HCT116 (cell line): ENCODE measurements at regions not wholly inside any gene's neighbourhood (a gene's known extent, or its start where the extent isn't known, plus 50 kb on each side); places are given as distances from the start of the nearest gene placed in this dataset.

Experiments used
- ATAC-seq: fragments of 200-7000 bp; cut with Tn5 transposase; 2 replicates; pipeline ENCODE4 v1.9.1; 2020; ENCODE audit warnings: mild to moderate bottlenecking, moderate library complexity
- BruUV-seq: library from RNA; stranded (reverse); fragments of 400-500 nt; replicated peaks from 2 replicates; lab custom pipeline; 2021; lab: Mats Ljungman, UMichigan
- CTCF ChIA-PET: fragments of 300-600 bp; sonication (Branson Sonifier 250); formaldehyde crosslinking; loops from one replicate; lab custom pipeline; 2021; ENCODE audit warnings: antibody characterized with exemption; lab: Charles Lee
- POLR2A ChIA-PET: fragments of 300-600, 350-600 bp; sonication (Branson Sonifier 250); formaldehyde crosslinking; loops from one replicate; lab custom pipeline; 2021; ENCODE audit warnings: antibody characterized with exemption; lab: Charles Lee
- RAD21 ChIA-PET, 2 experiments: fragments of 300-600 bp; sonication (Branson Sonifier 250); formaldehyde crosslinking; loops; one replicate each; lab custom pipeline; 2023; ENCODE audit warnings: low total read pairs in 2 of 2; ENCODE audit not compliant: uncharacterized antibody in 2 of 2, unreplicated experiment in 2 of 2, low non-redundant PET in 1 of 2; lab: Charles Lee
- DNase-seq: peaks from one replicate; pipeline ENCODE4 v3.0.0-alpha.2; 2010; ENCODE audit warnings: low read depth, low spot score
- H2AFZ ChIP-seq: fragments of 200-600 bp; shearing (Covaris generic), sonication (generic); 2 replicates; pipeline ENCODE4 v1.6.1; 2017; ENCODE audit warnings: low read depth, mixed run types, mixed read lengths, antibody characterized with exemption, low read length; ENCODE audit not compliant: poor library complexity, severe bottlenecking
- H3K27ac ChIP-seq: 2 replicates; pipeline ENCODE4 v1.5.1; 2012; ENCODE audit warnings: low read depth, low read length
- H3K27me3 ChIP-seq: fragments of 200-600 bp; sonication (generic); 2 replicates; pipeline ENCODE4 v1.6.1; 2016; ENCODE audit warnings: mixed run types, low read length, mixed read lengths; ENCODE audit not compliant: insufficient read depth
- H3K36me3 ChIP-seq, 2 experiments: fragments of 200-500 bp in 1 of 2; fragments of 200-600 bp in 1 of 2; sonication (Bioruptor generic) in 1 of 2; sonication (generic) in 1 of 2; 2 replicates each; pipeline versions ENCODE4 v1.5.1 to v1.6.1; 2014 to 2016; ENCODE audit warnings: low read length in 2 of 2, inconsistent platforms in 1 of 2, mixed read lengths in 1 of 2, mixed run types in 1 of 2; ENCODE audit not compliant: insufficient read depth in 2 of 2, control insufficient read depth in 1 of 2
- H3K4me1 ChIP-seq, 2 experiments: fragments of 200-600 bp in 1 of 2; sonication (generic) in 1 of 2; 2 replicates each; pipeline versions ENCODE4 v1.5.1 to v1.6.1; 2012 to 2017; ENCODE audit warnings: low read length in 2 of 2, inconsistent platforms in 1 of 2, mild to moderate bottlenecking in 1 of 2, mixed read lengths in 1 of 2, mixed run types in 1 of 2, moderate library complexity in 1 of 2; ENCODE audit not compliant: insufficient read depth in 2 of 2, control insufficient read depth in 1 of 2
- H3K4me2 ChIP-seq: fragments of 200-600 bp; sonication (generic); 2 replicates; pipeline ENCODE4 v1.6.1; 2017; ENCODE audit warnings: mixed run types, low read length, mixed read lengths
- H3K4me3 ChIP-seq, 2 experiments: fragments of 200-600 bp in 1 of 2; sonication (generic) in 1 of 2; replicated peaks in 1 of 2; 2 replicates each; pipeline ENCODE4 v1.5.1; 2011 to 2016; ENCODE audit warnings: low read length in 2 of 2, control low read depth in 1 of 2, low read depth in 1 of 2, mild to moderate bottlenecking in 1 of 2, mixed read lengths in 1 of 2, mixed run types in 1 of 2
- H3K79me2 ChIP-seq: fragments of 200-600 bp; sonication (generic); 2 replicates; pipeline ENCODE4 v1.6.1; 2017; ENCODE audit warnings: mild to moderate bottlenecking, mixed run types, low read length, moderate library complexity, mixed read lengths; ENCODE audit not compliant: insufficient read depth
- H3K9ac ChIP-seq: fragments of 200-600 bp; sonication (generic); 2 replicates; pipeline ENCODE4 v1.6.1; 2016; ENCODE audit warnings: low read length, mixed read lengths
- H3K9me2 ChIP-seq: fragments of 200-600 bp; sonication (generic), shearing (Covaris generic); 2 replicates; pipeline ENCODE4 v1.6.1; 2017; ENCODE audit warnings: mixed run types, mild to moderate bottlenecking, moderate library complexity; ENCODE audit not compliant: insufficient read depth
- H3K9me3 ChIP-seq, 2 experiments: fragments of 200-500 bp in 1 of 2; fragments of 200-600 bp in 1 of 2; sonication (Bioruptor generic) in 1 of 2; sonication (generic) in 1 of 2; 2 replicates each; pipeline ENCODE4 v1.6.1; 2014 to 2017; ENCODE audit warnings: low read length in 2 of 2, mixed read lengths in 2 of 2, inconsistent platforms in 1 of 2, low read depth in 1 of 2, mild to moderate bottlenecking in 1 of 2, mixed run types in 1 of 2, moderate library complexity in 1 of 2; ENCODE audit not compliant: control insufficient read depth in 1 of 2, insufficient read depth in 1 of 2
- H4K20me1 ChIP-seq: fragments of 200-600 bp; sonication (generic), shearing (Covaris generic); 2 replicates; pipeline ENCODE4 v1.6.1; 2017; ENCODE audit warnings: mixed run types, mild to moderate bottlenecking, moderate library complexity; ENCODE audit not compliant: insufficient read depth
- CBX3 ChIP-seq: IDR thresholded peaks from 2 replicates; pipeline ENCODE4 v1.6.1; 2012; ENCODE audit warnings: low read depth
- CEBPB ChIP-seq: IDR thresholded peaks from 2 replicates; pipeline ENCODE4 v1.6.1; 2012; ENCODE audit warnings: low read depth
- EGR1 ChIP-seq: IDR thresholded peaks from 2 replicates; pipeline ENCODE4 v1.6.1; 2012; ENCODE audit warnings: low read depth
- ELF1 ChIP-seq: IDR thresholded peaks from 2 replicates; pipeline ENCODE4 v1.6.1; 2012; ENCODE audit warnings: low read depth, borderline replicate concordance
- EZH2phosphoT487 ChIP-seq: fragments of 200-600 bp; IDR thresholded peaks from 2 replicates; pipeline ENCODE4 v1.6.1; 2018; ENCODE audit warnings: antibody characterized with exemption, borderline replicate concordance
- FOSL1 ChIP-seq: IDR thresholded peaks from 2 replicates; pipeline ENCODE4 v1.6.1; 2012; ENCODE audit warnings: low read depth
- JUND ChIP-seq: IDR thresholded peaks from 2 replicates; pipeline ENCODE4 v1.6.1; 2012
- POLR2A ChIP-seq: IDR thresholded peaks from 2 replicates; pipeline ENCODE4 v1.7.0; 2011; ENCODE audit warnings: borderline replicate concordance; ENCODE audit not compliant: insufficient read depth, insufficient read length; ENCODE audit errors: extremely low read depth
- POLR2AphosphoS5 ChIP-seq: IDR thresholded peaks from 2 replicates; pipeline ENCODE4 v1.6.1; 2011; ENCODE audit warnings: mild to moderate bottlenecking, low read depth, low read length, moderate library complexity
- RAD21 ChIP-seq: IDR thresholded peaks from 2 replicates; pipeline ENCODE4 v1.6.1; 2012; ENCODE audit warnings: low read depth, mild to moderate bottlenecking
- SIN3A ChIP-seq: IDR thresholded peaks from 2 replicates; pipeline ENCODE4 v1.6.1; 2012; ENCODE audit warnings: low read depth
- SP1 ChIP-seq: IDR thresholded peaks from 2 replicates; pipeline ENCODE4 v1.6.1; 2012; ENCODE audit warnings: low read depth
- ZFX ChIP-seq: fragments of 450-650 bp; IDR thresholded peaks from 2 replicates; pipeline ENCODE4 v1.6.1; 2017
- ZNF274 ChIP-seq: fragments of 200-500 bp; sonication (Bioruptor generic); IDR thresholded peaks from 2 replicates; pipeline ENCODE4 v1.6.1; 2014; ENCODE audit warnings: mild to moderate bottlenecking, low read depth, low read length, inconsistent platforms
- intact Hi-C: fragments of 100-400 bp; cut with micrococcal nuclease; formaldehyde crosslinking; loops from 2 replicates; pipeline ENCODE4 v1.10.0; 2022
- TF ChIP-seq, protein P1 (sequence below): IDR thresholded peaks from 2 replicates; pipeline ENCODE4 v1.6.1; 2011; ENCODE audit warnings: mild to moderate bottlenecking, low read length, moderate library complexity; ENCODE audit not compliant: insufficient replicate concordance; ENCODE audit errors: extremely low read depth
- TF ChIP-seq, protein P2 (sequence below): IDR thresholded peaks from 2 replicates; pipeline ENCODE4 v1.6.1; 2012
- TF ChIP-seq, protein P3 (sequence below): IDR thresholded peaks from 2 replicates; pipeline ENCODE4 v1.6.1; 2012; ENCODE audit warnings: low read depth

DNA sequence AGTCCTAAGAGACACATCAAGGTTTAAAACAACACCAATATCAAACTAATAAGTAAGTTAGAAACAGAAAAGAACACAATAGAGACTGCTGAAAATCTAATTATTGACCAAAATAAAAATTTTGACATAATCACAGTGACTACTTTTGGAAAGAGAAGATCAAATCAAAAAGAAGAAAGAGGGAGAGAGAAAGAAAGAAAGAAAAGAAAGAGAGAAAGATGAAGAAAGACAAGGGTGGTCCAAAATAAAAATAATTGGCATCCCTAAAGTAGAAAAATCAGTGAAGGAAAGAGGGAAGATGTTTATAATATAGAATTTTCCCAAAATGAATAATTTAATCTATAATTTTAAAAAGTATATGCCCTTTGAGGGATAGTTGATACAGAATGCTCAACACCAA is 118.8 kb upstream of the VIPR2 start:
- H2AFZ ChIP-seq = no peak overlapping the region
- no peaks in the 10 kb centered on the region for H3K4me1 ChIP-seq
- TF ChIP-seq, protein P1, sequence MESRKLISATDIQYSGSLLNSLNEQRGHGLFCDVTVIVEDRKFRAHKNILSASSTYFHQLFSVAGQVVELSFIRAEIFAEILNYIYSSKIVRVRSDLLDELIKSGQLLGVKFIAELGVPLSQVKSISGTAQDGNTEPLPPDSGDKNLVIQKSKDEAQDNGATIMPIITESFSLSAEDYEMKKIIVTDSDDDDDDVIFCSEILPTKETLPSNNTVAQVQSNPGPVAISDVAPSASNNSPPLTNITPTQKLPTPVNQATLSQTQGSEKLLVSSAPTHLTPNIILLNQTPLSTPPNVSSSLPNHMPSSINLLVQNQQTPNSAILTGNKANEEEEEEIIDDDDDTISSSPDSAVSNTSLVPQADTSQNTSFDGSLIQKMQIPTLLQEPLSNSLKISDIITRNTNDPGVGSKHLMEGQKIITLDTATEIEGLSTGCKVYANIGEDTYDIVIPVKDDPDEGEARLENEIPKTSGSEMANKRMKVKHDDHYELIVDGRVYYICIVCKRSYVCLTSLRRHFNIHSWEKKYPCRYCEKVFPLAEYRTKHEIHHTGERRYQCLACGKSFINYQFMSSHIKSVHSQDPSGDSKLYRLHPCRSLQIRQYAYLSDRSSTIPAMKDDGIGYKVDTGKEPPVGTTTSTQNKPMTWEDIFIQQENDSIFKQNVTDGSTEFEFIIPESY = no peak
- TF ChIP-seq ZNF274 = no peak
- no peak for TF ChIP-seq POLR2AphosphoS5
- no peak for TF ChIP-seq SP1
- TF ChIP-seq, all 23 proteins: peak for 0
- ATAC-seq (no peak), DNase-seq (no peak)
- Histone ChIP-seq H3K36me3 (no peaks in the 10 kb centered on the region), H3K4me3 (no peak overlapping the region), H3K9ac (no peak overlapping the region), H4K20me1 (no peaks in the 10 kb centered on the region), H3K9me3 (no peaks in the 10 kb centered on the region), H3K9me2 (no peaks in the 10 kb centered on the region), H3K27ac (no peak overlapping the region), H3K27me3 (no peaks in the 10 kb centered on the region; the same call in 1 of the 2 replicates), H3K4me2 (no peak overlapping the region), H3K79me2 (no peaks in the 10 kb centered on the region)
- POLR2A ChIA-PET = no interaction called here
- intact Hi-C loops = no loop called here
- BruUV-seq = no TSS peak
- RAD21 ChIA-PET = no interaction called here
- CTCF ChIA-PET = no interaction called here

DNA sequence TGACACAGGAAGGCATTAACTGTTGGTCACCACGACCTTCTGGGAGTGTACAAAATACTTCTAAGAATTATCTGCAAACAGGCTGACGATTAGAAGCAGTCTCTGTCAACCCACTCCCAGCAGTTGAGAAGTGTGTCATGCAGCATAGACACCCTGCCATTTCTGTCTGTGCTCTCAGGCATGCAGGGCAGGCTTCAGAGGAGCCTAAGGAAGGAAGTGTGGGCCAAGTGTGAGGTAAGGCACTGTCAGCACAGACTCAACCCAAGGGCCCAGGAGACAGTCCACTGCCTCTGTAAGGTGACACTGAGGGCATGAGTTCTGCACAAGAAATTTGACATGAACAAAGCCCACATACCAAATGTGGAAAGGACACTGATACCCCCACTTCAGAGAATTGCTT is 109.0 kb upstream of the VIPR2 start:
- Histone ChIP-seq H3K79me2 (no peaks in the 10 kb centered on the region), H3K9me2 (no peaks in the 10 kb centered on the region), H3K9ac (no peak overlapping the region), H3K27ac (no peak overlapping the region), H3K36me3 (no peaks in the 10 kb centered on the region), H3K27me3 (peaks cover 41% of the 10 kb centered on the region), H4K20me1 (no peaks in the 10 kb centered on the region), H3K9me3 (no peaks in the 10 kb centered on the region), H3K4me2 (no peak overlapping the region), H2AFZ (no peak overlapping the region), H3K4me1 (no peaks in the 10 kb centered on the region), H3K4me3 (no peak overlapping the region)
- ChIA-PET POLR2A (no interaction called here), RAD21 (no interaction called here), CTCF (no interaction called here)
- intact Hi-C loops = no loop called here
- no TSS peak for BruUV-seq
- DNase-seq (no peak), ATAC-seq (no peak)
- TF ChIP-seq RAD21 = no peak
- TF ChIP-seq SP1 = no peak
- no peak for TF ChIP-seq POLR2A
- no peak for TF ChIP-seq ELF1
- TF ChIP-seq, protein P2, sequence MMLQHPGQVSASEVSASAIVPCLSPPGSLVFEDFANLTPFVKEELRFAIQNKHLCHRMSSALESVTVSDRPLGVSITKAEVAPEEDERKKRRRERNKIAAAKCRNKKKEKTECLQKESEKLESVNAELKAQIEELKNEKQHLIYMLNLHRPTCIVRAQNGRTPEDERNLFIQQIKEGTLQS = no peak
- TF ChIP-seq, protein P3, sequence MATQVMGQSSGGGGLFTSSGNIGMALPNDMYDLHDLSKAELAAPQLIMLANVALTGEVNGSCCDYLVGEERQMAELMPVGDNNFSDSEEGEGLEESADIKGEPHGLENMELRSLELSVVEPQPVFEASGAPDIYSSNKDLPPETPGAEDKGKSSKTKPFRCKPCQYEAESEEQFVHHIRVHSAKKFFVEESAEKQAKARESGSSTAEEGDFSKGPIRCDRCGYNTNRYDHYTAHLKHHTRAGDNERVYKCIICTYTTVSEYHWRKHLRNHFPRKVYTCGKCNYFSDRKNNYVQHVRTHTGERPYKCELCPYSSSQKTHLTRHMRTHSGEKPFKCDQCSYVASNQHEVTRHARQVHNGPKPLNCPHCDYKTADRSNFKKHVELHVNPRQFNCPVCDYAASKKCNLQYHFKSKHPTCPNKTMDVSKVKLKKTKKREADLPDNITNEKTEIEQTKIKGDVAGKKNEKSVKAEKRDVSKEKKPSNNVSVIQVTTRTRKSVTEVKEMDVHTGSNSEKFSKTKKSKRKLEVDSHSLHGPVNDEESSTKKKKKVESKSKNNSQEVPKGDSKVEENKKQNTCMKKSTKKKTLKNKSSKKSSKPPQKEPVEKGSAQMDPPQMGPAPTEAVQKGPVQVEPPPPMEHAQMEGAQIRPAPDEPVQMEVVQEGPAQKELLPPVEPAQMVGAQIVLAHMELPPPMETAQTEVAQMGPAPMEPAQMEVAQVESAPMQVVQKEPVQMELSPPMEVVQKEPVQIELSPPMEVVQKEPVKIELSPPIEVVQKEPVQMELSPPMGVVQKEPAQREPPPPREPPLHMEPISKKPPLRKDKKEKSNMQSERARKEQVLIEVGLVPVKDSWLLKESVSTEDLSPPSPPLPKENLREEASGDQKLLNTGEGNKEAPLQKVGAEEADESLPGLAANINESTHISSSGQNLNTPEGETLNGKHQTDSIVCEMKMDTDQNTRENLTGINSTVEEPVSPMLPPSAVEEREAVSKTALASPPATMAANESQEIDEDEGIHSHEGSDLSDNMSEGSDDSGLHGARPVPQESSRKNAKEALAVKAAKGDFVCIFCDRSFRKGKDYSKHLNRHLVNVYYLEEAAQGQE = no peak
- no peak for TF ChIP-seq CEBPB
- TF ChIP-seq JUND = no peak
- TF ChIP-seq CBX3 = no peak
- TF ChIP-seq EGR1 = no peak
- no peak for TF ChIP-seq SIN3A
- TF ChIP-seq EZH2phosphoT487 = no peak
- TF ChIP-seq ZFX = no peak
- no peak for TF ChIP-seq FOSL1
